Globus pallidus (tissue), 1 donor: ENCODE measurements at regions not wholly inside any gene's neighbourhood (a gene's known extent, or its start where the extent isn't known, plus 50 kb on each side); places are given as distances from the start of the nearest gene placed in this dataset.

ENCODE experiments used
- DNase-seq: peaks from one replicate; pipeline ENCODE4 v3.0.0-alpha.2; 2015; ENCODE audit warnings: low spot score

- DNase-seq: no peak
Measured at GRCh38 chr17:73785496-73785895, 141.3 kb upstream of the SDK2 start.

- no peak for DNase-seq
Measured at GRCh38 chr17:73785958-73786743, 141.9 kb upstream of the SDK2 start.

DNA sequence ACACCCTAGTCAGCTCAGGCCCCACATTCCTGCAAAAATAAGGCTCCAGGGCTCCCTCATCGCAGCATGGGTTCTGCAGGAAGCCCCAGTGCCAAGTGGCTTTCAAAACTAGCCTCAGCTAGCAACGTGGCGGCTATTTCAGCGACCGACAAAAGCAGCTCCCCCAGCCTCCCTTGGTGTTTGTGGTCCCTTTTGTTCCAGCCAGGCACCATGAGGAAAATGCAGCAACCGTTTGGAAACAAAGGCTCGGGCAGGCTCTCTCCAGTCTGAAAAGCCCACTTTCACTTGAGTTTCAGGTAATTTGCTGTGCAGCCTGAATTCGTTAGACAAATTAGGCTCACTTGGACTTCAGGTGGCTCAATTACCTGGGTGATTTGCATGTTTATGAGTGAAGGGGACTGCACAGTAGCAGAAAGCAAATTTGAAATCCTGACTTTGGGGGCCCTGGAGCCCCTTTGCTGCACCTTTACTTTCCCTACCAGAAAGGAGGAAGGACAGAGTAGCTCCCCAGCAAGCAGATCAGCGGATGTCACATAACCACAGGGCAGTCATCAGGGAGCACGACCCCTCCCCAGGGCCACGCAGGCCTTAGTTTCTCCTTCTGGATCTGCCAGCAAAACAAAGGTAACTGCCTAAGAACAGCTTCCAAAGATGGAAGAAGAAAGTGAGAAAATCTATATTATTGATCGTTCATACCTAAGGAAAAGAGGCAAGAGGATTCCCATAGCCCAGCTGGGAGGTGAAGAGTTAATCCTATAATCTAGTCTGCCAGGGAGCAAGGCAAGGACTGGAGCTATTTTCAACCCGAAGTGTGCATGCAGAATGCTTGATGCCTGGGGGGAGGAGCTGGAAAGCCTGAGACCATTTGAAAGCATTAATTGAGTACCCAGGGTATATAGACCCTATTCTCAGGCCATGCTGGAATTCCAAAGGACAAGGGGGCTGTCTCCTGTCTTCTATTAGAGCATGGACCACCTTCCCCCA is 143.1 kb upstream of the SDK2 start:
- no peak for DNase-seq

- no peak for DNase-seq
Measured at GRCh38 chr17:73788111-73788510, 143.9 kb upstream of the SDK2 start.

GRCh38 chr17:73791121-73791520 is 146.9 kb upstream of the SDK2 start:
- DNase-seq: no peak

GRCh38 chr17:73791631-73792030 is 147.4 kb upstream of the SDK2 start:
- no peak for DNase-seq

DNA sequence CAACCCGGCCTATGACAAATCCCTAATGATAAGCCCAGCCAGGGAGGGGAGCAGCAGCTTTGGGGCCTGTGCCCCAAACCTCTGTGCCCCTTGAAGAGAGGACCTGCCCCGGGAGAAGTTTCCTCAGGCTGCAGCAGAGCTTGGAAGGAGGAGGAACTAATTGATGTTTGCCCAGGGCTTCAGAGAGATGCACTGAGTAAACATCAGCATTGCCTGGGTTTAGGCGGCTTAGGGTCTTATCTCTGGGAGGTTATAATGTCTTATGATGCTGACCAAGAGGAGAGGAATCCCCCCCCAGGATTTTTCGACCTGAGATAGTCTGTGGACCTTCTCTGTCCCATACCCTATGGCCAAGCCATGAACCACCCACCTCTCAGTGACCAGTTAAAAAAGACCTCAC is 148.7 kb upstream of the SDK2 start:
- DNase-seq: no peak

- no peak for DNase-seq
Measured at GRCh38 chr17:73794336-73794735, 150.1 kb upstream of the SDK2 start.

DNA sequence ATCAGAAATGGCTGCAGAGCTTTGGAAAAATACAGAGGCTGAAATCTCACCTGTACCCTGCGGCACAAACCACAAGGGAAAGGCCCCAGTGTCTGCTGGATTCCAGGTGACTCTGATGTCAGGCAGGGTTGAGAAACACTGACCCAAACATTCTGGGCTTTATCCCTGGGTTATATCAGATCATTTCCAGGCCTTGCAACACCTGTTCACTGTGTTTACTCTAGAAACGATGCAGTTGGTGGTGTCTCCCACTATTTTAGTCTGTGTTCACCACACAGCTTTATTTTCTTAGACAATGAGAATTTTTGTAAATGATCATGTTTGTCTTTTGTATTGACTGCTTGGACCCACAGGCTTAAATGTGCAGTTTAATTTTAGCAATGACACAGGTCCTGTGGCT is 151.5 kb upstream of the SDK2 start:
- no peak for DNase-seq

DNA sequence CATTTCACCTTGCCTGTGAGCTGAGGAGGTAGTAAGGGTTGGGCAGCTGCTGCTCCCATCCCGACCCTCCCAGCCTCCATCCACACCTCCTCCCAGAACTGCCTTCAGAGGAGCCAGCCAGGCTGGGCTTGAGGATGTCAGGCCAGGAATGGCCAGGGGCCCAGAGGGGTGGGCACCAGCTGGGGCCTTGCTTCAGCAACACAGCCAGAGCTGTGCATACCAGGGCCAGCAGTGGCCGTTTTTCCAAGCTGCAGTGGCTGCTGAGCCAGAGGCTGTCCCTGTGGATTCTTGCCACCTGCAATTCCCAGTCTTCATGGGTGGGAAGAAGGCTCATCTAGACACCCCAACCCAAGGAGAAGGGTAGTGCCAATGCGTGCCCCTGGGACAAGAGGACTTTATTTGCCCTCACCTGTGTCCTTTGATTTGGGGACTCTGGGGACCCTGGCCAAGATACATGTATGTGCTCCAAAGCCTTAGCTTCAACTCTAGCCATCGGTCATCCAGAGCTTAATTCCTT is 153.4 kb upstream of the SDK2 start:
- no peak for DNase-seq

GRCh38 chr17:73798111-73798748 is 154.0 kb upstream of the SDK2 start:
- no peak for DNase-seq

DNA sequence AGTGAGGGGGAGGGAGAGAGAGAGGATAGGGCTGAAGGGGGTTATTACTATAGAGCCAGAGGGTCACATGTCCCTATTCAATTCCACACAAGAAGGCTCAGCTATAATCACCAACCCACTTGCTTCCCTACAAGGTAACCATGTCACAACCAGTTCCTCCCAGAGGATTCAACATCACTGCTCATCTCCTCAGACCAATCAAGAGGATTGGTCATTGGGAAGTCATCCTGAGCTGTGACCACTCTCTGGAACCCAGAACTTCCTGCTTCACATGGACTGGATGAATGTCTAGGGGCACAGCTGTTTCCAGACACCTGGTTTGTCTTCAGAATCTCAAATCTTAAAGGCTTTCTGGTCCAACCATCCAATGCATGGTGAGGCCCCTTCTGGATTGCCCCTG is 154.9 kb upstream of the SDK2 start:
- DNase-seq: no peak

DNA sequence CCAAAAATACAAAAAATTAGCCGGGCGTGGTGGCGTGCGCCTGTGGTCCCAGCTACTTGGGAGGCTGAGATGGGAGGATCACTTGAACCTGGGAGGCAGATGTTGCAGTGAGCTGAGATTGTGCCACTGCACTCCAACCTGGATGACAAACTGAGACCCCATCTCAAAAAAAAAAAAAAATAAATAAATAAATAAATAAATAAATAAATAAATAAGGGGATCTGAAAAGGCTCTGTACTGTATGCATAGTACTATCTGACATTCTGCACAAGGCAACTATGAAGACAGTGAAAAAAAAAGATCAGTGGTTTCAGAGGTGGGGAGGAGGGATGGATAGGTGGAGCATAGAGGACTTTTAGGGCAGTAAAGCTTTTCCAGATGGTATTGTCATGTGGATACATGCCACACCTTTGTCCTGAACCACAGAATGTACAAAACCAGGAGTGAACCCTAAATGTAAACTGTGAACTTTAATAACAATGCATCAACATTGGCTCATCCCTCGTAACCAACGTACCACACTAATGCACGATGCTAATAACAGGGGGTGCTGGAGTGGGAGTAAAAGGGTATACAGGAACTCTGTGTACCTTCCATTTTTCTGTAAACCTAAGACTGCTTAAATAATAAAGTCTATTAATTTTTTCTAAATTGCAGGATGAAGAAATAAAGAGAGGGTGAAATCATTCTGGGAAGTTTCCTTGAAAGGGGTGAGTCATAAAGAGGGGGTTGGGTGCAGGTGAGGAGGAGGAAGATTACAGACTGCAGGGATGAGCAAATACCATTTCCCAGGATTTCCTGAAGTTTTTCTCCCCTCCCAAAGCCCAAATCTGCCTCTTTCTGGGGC is 155.8 kb upstream of the SDK2 start:
- no peak for DNase-seq

DNA sequence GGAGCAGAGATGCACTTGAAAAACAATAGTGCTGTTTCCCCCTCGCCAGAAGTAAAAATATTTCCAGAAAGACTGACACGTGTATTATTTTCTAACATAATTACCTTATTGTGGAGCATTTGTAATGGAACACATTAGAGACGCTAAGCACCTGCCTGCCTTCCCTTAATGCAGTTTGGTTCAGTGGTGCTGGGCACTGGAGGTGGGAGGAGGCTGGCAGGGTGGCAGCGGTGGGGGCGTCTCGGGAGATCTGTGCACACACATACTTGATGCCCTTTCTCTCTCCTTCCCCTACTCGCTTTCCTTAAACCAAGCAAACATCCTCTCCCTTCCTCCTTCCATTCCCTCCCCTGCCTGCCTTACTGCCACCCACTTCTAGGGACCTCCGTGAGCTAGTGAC is 156.6 kb upstream of the SDK2 start:
- no peak for DNase-seq

DNA sequence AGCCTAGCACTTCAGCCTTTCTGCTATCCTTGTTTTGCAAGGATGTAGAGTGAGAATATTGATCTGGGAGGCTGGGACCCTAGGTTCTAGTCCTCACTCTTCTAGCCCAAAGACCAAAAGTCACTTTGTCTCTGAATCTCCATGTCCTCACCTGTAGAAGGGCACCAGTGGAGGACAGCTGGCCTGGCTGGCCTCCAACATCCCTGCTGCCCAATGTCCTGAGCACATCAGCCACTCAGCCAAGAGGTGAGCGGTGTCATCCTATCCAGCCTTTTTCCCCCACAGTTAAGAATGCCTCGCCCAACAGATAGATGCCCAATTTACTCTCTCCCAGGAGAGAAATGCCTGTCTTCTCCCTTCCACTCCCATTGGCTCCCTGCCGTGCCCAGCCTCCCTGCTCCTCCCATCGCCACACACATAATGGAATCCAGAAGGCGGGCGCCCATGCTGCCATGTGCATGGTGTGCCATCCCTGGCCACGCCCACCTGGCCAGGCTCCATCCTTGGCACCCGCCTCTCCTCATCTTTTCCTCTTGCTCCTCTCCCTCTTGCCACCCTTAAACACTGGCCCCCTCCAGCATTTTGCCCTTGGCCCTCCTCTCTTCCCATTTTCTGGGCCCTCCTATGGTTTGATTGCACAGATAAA is 157.3 kb upstream of the SDK2 start:
- DNase-seq: no peak

- DNase-seq: no peak
Measured at GRCh38 chr17:73802314-73802713, 158.1 kb upstream of the SDK2 start.

DNA sequence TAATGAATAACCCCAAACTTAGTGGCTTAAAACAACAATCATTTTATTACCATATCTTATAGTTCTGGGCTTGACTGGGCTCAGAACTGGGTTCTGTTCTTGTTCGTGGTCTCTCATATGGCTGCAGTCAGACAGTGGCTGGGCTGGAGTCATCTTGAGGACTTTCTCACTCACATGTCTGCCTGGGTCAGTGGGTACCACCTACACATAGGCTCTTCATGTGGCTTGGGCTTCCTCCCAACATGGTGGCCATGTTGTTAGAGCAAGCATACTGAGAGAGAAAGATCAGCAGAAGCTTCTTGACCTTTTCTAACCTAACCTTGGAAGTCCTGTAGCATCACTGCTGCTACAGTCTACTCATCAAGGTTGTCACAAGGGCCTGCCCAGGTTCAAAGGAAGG is 158.6 kb upstream of the SDK2 start:
- no peak for DNase-seq

DNA sequence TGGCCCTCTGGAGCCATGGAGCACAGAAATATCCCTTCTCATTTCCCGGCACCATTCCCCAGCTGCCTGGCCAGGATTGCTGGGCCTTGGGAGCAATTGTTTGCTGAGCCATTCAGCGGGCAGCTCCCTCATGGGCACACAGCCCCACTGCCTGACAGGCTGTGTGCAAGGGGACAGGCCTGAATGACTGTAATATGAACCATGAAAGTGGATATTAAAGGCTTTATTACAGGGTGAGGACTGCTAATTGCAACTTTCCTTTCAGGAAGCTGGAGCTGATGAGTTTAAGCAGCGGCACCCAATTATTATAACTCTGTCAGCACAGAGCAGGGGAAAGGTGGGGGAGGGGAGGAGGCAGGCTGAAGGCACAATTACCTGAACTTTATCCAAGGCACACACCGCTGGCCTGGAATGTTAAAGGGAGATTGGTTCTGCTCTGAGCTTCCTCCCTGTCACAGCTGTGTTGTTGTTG is 159.8 kb upstream of the SDK2 start:
- no peak for DNase-seq

- no peak for DNase-seq
Measured at GRCh38 chr17:73806768-73807167, 162.5 kb upstream of the SDK2 start.

- no peak for DNase-seq
Measured at GRCh38 chr17:73813201-73813600, 169.0 kb upstream of the SDK2 start.

GRCh38 chr17:73814075-73814474 is 169.8 kb upstream of the SDK2 start:
- no peak for DNase-seq
